Thyroid gland (tissue), 4 donors: ENCODE measurements at regions not wholly inside any gene's neighbourhood (a gene's known extent, or its start where the extent isn't known, plus 50 kb on each side); places are given as distances from the start of the nearest gene placed in this dataset.

Experiments
- POLR2A ChIP-seq, 2 donors: fragments of 450-650 bp; IDR thresholded peaks; one replicate each; pipeline ENCODE4 v1.6.1; 2017; ENCODE audit warnings: antibody characterized with exemption in 2 of 2, mild to moderate bottlenecking in 2 of 2, moderate library complexity in 1 of 2
- TF ChIP-seq, protein P1 (sequence below), 6 experiments: fragments of 200-600 bp in 3 of 6; fragments of 450-650 bp in 3 of 6; sonication (generic) in 3 of 6; IDR thresholded peaks; one replicate each; pipeline ENCODE4 v1.5.1; 2016 to 2019; ENCODE audit warnings: antibody characterized with exemption in 6 of 6, mild to moderate bottlenecking in 2 of 6, inconsistent platforms in 1 of 6, moderate library complexity in 1 of 6

DNA sequence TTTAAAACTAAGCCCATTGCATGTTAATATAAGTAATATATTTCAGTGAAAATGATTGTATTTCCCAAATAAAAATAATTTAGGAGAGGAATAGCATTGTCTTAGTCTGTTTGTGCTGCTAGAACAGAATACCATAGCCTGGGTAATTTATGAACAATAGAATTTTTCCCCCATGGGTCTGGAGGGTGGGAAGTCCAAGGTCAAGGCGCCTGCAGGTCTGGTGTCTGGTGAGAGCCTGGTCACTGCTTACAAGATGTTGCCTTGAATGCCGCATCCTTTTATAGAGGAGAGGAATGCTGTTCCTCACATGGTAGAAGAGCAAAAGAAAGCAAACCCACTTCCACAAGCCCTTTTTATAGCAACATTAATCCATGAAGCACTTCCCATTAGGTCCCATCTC, 161.3 kb upstream of the ZFHX3 start:
- TF ChIP-seq, protein P1, sequence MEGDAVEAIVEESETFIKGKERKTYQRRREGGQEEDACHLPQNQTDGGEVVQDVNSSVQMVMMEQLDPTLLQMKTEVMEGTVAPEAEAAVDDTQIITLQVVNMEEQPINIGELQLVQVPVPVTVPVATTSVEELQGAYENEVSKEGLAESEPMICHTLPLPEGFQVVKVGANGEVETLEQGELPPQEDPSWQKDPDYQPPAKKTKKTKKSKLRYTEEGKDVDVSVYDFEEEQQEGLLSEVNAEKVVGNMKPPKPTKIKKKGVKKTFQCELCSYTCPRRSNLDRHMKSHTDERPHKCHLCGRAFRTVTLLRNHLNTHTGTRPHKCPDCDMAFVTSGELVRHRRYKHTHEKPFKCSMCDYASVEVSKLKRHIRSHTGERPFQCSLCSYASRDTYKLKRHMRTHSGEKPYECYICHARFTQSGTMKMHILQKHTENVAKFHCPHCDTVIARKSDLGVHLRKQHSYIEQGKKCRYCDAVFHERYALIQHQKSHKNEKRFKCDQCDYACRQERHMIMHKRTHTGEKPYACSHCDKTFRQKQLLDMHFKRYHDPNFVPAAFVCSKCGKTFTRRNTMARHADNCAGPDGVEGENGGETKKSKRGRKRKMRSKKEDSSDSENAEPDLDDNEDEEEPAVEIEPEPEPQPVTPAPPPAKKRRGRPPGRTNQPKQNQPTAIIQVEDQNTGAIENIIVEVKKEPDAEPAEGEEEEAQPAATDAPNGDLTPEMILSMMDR (IDR thresholded peaks at IDR 0.05): no peak
- no peak for TF ChIP-seq POLR2A (IDR thresholded peaks at IDR 0.05)
